WTC11 (cell line): ENCODE measurements at regions not wholly inside any gene's neighbourhood (a gene's known extent, or its start where the extent isn't known, plus 50 kb on each side); places are given as distances from the start of the nearest gene placed in this dataset.

ENCODE experiments used
- IRF2 ChIP-seq: sonication (generic); formaldehyde crosslinking; IDR thresholded peaks from 2 replicates; pipeline ENCODE4 v1.8.0; 2022; ENCODE audit warnings: low read depth, missing genetic modification reagents, borderline replicate concordance
- MYBL2 ChIP-seq: sonication (generic); formaldehyde crosslinking; IDR thresholded peaks from 2 replicates; pipeline ENCODE4 v1.8.1; 2023; ENCODE audit warnings: mild to moderate bottlenecking, moderate library complexity, missing genetic modification reagents
- NR2C2 ChIP-seq: sonication (generic); formaldehyde crosslinking; IDR thresholded peaks from 2 replicates; pipeline ENCODE4 v1.8.0; 2022; ENCODE audit warnings: mild to moderate bottlenecking, missing genetic modification reagents
- SMAD3 ChIP-seq: sonication (generic); formaldehyde crosslinking; IDR thresholded peaks from 2 replicates; pipeline ENCODE4 v1.8.0; 2022; ENCODE audit warnings: missing genetic modification reagents, mild to moderate bottlenecking, borderline replicate concordance
- TEAD1 ChIP-seq: sonication (generic); formaldehyde crosslinking; IDR thresholded peaks from 2 replicates; pipeline ENCODE4 v1.8.0; 2022; ENCODE audit warnings: mild to moderate bottlenecking, missing genetic modification reagents
- ZNF219 ChIP-seq: sonication (generic); formaldehyde crosslinking; IDR thresholded peaks from 2 replicates; pipeline ENCODE4 v1.8.0; 2023; ENCODE audit warnings: missing genetic modification reagents, mild to moderate bottlenecking, borderline replicate concordance
- TF ChIP-seq, protein P1 (sequence below): fragments of 200-600 bp; IDR thresholded peaks from 2 replicates; pipeline ENCODE4 v1.8.0; 2022; ENCODE audit warnings: antibody characterized with exemption
- TF ChIP-seq, protein P2 (sequence below): sonication (generic); formaldehyde crosslinking; conservative IDR thresholded peaks from 2 replicates; pipeline ENCODE4 v1.8.1; 2023; ENCODE audit warnings: mild to moderate bottlenecking, low read depth, missing genetic modification reagents, moderate library complexity
- TF ChIP-seq, protein P3 (sequence below): fragments of 250-450 bp; sonication (Bioruptor Pico); IDR thresholded peaks from 2 replicates; pipeline ENCODE4 v1.9.0; 2021; ENCODE audit warnings: moderate library complexity, mild to moderate bottlenecking, inconsistent platforms, borderline replicate concordance
- TF ChIP-seq, protein P4 (sequence below): sonication (generic); formaldehyde crosslinking; IDR thresholded peaks from 2 replicates; pipeline ENCODE4 v1.8.0; 2023; ENCODE audit warnings: missing genetic modification reagents
- TF ChIP-seq, protein P5 (sequence below): sonication (generic); formaldehyde crosslinking; IDR thresholded peaks from 2 replicates; pipeline ENCODE4 v1.8.0; 2022; ENCODE audit warnings: mild to moderate bottlenecking, missing genetic modification reagents
- TF ChIP-seq, protein P6 (sequence below): sonication (generic); formaldehyde crosslinking; conservative IDR thresholded peaks from 2 replicates; pipeline ENCODE4 v1.8.1; 2022; ENCODE audit warnings: mild to moderate bottlenecking, missing genetic modification reagents

DNA sequence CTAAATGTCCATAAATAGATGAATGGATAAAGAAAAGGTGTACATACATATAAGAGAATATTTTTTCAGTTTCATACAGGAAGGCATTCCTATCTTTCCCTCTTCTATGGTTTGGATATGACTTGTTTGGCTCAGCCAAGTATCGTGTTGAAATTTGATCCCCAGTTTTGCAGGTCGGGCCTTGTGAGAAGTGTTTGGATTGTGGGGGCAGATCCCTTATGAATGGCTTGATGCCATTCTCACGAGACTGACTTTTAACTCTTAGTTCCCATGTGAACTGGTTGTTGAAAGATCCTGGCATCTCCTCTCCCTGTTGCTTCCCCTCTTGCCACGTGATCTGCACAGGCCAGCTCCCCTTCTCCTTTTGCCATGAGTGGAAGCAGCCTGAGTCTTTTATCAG, 421.1 kb upstream of the FTMT start:
- TF ChIP-seq, protein P1, sequence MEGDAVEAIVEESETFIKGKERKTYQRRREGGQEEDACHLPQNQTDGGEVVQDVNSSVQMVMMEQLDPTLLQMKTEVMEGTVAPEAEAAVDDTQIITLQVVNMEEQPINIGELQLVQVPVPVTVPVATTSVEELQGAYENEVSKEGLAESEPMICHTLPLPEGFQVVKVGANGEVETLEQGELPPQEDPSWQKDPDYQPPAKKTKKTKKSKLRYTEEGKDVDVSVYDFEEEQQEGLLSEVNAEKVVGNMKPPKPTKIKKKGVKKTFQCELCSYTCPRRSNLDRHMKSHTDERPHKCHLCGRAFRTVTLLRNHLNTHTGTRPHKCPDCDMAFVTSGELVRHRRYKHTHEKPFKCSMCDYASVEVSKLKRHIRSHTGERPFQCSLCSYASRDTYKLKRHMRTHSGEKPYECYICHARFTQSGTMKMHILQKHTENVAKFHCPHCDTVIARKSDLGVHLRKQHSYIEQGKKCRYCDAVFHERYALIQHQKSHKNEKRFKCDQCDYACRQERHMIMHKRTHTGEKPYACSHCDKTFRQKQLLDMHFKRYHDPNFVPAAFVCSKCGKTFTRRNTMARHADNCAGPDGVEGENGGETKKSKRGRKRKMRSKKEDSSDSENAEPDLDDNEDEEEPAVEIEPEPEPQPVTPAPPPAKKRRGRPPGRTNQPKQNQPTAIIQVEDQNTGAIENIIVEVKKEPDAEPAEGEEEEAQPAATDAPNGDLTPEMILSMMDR, result no peak
- TF ChIP-seq SMAD3 (no peak), TEAD1 (CRISPR knock-in tag) (no peak), IRF2 (CRISPR knock-in tag) (no peak), ZNF219 (CRISPR knock-in tag) (no peak), NR2C2 (CRISPR knock-in tag) (no peak), MYBL2 (CRISPR knock-in tag) (no peak)
- TF ChIP-seq, protein P2, sequence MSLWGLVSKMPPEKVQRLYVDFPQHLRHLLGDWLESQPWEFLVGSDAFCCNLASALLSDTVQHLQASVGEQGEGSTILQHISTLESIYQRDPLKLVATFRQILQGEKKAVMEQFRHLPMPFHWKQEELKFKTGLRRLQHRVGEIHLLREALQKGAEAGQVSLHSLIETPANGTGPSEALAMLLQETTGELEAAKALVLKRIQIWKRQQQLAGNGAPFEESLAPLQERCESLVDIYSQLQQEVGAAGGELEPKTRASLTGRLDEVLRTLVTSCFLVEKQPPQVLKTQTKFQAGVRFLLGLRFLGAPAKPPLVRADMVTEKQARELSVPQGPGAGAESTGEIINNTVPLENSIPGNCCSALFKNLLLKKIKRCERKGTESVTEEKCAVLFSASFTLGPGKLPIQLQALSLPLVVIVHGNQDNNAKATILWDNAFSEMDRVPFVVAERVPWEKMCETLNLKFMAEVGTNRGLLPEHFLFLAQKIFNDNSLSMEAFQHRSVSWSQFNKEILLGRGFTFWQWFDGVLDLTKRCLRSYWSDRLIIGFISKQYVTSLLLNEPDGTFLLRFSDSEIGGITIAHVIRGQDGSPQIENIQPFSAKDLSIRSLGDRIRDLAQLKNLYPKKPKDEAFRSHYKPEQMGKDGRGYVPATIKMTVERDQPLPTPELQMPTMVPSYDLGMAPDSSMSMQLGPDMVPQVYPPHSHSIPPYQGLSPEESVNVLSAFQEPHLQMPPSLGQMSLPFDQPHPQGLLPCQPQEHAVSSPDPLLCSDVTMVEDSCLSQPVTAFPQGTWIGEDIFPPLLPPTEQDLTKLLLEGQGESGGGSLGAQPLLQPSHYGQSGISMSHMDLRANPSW (CRISPR knock-in tag), result no peak
- TF ChIP-seq, protein P3, sequence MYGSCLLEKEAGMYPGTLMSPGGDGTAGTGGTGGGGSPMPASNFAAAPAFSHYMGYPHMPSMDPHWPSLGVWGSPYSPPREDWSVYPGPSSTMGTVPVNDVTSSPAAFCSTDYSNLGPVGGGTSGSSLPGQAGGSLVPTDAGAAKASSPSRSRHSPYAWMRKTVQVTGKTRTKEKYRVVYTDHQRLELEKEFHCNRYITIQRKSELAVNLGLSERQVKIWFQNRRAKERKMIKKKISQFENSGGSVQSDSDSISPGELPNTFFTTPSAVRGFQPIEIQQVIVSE (CRISPR knock-in tag), result no peak
- TF ChIP-seq, protein P4, sequence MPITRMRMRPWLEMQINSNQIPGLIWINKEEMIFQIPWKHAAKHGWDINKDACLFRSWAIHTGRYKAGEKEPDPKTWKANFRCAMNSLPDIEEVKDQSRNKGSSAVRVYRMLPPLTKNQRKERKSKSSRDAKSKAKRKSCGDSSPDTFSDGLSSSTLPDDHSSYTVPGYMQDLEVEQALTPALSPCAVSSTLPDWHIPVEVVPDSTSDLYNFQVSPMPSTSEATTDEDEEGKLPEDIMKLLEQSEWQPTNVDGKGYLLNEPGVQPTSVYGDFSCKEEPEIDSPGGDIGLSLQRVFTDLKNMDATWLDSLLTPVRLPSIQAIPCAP (CRISPR knock-in tag), result no peak
- TF ChIP-seq, protein P5, sequence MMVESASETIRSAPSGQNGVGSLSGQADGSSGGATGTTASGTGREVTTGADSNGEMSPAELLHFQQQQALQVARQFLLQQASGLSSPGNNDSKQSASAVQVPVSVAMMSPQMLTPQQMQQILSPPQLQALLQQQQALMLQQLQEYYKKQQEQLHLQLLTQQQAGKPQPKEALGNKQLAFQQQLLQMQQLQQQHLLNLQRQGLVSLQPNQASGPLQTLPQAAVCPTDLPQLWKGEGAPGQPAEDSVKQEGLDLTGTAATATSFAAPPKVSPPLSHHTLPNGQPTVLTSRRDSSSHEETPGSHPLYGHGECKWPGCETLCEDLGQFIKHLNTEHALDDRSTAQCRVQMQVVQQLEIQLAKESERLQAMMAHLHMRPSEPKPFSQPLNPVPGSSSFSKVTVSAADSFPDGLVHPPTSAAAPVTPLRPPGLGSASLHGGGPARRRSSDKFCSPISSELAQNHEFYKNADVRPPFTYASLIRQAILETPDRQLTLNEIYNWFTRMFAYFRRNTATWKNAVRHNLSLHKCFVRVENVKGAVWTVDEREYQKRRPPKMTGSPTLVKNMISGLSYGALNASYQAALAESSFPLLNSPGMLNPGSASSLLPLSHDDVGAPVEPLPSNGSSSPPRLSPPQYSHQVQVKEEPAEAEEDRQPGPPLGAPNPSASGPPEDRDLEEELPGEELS (CRISPR knock-in tag), result no peak
- TF ChIP-seq, protein P6, sequence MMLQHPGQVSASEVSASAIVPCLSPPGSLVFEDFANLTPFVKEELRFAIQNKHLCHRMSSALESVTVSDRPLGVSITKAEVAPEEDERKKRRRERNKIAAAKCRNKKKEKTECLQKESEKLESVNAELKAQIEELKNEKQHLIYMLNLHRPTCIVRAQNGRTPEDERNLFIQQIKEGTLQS (CRISPR knock-in tag), result no peak
